Middle frontal gyrus (tissue), 1 donor: ENCODE measurements at regions not wholly inside any gene's neighbourhood (a gene's known extent, or its start where the extent isn't known, plus 50 kb on each side); places are given as distances from the start of the nearest gene placed in this dataset.

Experiments used
- DNase-seq: peaks from one replicate; pipeline ENCODE4 v3.0.0-alpha.2; 2015; ENCODE audit warnings: low spot score; ENCODE audit errors: extremely low spot score

GRCh38 chr10:52440612-52441285 lies 126.7 kb downstream of the DKK1 start:
- DNase-seq, result no peak

GRCh38 chr10:52442576-52442975 lies 128.5 kb downstream of the DKK1 start:
- no peak for DNase-seq

DNA sequence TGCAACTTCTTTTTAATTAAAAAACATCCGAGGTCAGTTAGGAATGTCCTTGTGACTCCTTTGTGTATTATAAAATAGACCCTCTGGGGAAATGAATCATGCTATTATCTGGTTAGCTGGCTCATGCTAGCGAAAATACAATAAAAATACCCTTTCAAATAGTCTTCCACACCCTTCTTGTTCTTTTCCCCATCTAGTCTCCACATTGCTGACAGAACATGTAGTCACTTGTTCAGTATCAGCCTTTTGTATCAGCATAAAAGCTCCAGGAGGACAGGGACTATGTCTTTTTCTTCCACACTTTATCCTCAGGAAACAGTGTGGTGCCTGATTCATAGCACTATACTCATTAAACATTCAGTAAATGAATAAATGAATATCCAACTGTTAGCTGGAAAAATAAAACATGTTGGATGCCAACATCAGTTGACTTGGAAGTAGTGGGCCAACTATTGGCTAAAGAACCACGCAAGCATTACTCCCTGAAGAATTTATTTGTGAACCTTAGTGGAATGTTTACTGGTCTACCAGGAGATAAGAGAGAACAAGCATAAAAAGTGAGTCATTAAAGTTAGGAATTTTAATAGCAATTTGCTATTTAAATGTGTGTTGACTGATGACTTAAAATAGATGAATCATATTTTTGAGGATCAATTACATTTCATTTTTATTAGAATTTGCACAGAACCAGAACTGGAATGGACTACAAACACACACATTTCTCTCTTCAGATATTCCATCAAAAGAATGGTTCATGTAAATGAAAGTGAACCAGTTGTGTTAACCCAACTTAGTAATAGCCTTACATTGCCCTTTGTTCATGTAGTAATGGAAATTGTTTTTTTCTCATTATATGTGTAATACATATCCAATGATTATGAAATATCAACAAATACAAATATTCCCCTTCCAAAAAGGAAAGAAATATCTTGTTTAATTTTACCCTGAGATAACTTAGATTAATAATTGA lies 129.6 kb downstream of the DKK1 start:
- DNase-seq, result no peak

DNA sequence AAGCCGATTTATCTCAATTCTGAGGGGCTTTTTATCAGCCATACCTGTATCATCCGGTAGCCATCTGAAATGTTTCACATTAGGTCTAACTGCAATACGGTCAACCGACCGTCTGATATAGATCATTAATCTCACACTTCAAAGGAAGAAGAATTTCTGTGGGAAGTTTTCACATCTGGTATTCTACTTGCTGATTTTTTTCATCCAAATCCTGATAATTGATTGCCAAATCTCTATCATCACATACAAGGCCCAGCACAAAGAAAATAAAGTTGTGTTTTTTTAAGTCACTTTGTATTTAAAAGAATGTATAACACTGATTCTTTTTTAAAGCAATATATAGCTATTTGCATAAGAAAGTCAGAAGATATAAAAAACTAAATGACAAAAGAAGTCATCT lies 132.3 kb downstream of the DKK1 start:
- DNase-seq, result no peak

DNA sequence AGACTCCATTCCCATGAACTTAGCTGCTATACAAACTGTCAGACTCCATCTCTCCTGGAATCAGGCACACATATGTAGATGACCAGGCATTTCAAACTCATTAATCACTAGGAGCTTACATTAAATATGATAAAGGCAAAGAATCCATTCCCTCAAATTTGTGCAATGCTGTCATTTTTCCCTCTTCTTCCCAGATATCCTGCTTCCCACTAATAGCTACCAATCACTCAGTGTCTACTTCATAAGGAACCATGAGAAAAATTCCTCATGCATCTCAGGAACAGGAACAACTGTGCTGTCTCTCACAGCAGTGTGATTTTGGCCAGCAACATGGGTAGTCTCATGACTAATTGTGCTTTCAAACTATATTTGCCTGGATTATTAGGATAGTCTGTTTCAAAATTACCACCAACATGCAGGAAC lies 133.9 kb downstream of the DKK1 start:
- no peak for DNase-seq

GRCh38 chr10:52450762-52451291 lies 136.7 kb downstream of the DKK1 start:
- DNase-seq, result no peak

GRCh38 chr10:52451817-52452216 lies 137.7 kb downstream of the DKK1 start:
- DNase-seq, result no peak

DNA sequence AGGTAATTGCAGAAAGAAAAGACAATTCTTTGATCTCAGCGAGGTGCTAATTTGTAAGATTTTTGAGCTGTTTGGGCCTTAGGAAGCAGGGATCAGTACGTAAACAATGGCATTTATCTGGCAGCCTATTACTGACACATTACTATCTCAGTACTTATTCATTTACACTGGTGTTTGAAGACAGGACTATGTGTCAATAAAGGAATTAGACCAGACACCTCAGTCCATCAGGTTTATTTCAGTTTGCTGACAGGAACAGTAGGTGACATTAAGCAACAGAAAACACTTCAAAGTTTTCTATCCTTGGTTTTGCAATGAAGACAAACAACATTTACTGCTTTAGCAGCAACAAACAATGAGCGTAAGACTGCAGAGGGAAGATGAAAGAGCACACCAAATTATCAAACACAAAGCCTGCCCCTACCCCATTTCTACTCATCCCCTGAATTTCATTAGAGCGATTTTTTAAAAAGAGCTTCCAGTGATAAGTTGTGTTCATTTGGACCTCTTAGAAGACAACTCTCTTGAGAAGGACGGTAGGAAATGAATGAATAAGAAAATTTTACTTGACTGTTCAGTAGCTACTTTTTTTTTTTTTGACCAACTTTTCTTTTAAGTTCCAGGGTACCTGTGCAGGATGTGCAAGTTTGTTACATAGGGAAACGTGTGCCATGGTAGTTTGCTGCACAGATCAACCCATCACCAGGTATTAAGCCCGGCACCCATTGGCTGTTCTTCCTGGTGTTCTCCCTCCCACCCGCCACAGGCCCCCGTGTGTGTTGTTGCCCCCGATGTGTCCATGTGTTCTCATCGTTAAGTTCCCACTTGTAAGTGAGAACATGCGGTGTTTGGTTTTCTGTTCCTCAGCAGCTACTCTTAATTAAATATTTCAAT lies 138.8 kb downstream of the DKK1 start:
- no peak for DNase-seq

- DNase-seq, result no peak
Observed at GRCh38 chr10:52453501-52453900, 139.4 kb downstream of the DKK1 start.

- DNase-seq, result no peak
Observed at GRCh38 chr10:52454491-52454890, 140.4 kb downstream of the DKK1 start.

GRCh38 chr10:52455098-52455497 lies 141.0 kb downstream of the DKK1 start:
- DNase-seq, result no peak

DNA sequence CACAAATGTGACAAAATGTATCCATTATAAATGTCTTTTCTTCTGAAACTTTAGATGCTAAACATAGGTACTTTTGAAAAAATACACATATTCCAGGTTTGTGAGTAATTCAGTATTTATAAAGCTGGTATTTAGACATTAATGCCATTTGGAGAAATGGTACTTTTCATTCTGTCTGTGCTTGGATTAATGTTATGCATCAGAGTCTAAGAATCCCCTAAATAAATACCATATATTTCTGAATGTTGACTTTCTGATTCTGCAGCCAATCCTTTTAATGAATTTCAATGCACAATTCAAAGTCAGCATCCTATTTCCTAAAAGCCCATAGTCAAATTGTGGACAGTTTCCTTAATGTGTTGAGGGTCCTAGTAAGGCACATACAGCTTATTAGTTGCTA lies 145.0 kb downstream of the DKK1 start:
- DNase-seq, result no peak

DNA sequence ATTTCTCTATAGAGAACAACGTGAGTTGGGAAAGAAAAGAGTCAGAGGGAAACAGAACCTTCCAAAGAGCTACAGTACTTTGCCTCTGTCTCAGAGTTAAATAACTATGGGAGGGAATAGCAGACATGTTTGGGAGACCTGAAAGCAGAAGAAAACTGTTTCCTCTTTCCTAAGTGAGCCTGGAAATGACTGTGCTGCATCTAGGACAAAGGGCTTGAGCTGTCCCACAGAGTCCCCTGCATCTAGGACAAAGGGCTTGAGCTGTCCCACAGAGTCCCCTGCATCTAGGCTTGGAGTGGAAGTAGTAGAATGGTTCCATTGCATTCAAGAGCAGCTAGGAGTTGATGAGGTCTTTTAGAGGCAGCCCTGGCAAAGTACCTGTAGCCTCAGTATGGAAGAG lies 149.7 kb downstream of the DKK1 start:
- no peak for DNase-seq

GRCh38 chr10:52464368-52465124 lies 150.5 kb downstream of the DKK1 start:
- DNase-seq, result no peak

GRCh38 chr10:52465202-52465601 lies 151.1 kb downstream of the DKK1 start:
- no peak for DNase-seq

DNA sequence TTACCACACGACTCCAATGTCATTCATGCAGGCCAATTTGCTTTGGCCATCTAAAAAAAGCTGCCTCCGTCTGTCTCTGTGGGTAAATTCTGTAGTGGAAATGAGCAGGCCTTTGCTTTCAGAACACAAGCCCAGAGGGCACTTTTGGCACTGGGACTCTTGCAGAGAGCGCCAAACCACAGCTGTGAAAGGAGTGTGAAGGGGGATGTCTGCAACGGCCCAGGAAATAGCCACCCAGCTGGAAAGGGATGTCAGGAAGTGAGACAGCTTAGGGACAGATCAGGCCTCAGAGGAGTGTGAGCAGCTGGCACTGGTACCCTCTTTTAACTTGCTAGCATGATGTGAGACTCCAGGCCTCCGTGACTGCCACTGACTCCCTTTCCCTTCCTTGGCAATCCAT lies 152.4 kb downstream of the DKK1 start:
- DNase-seq, result no peak

DNA sequence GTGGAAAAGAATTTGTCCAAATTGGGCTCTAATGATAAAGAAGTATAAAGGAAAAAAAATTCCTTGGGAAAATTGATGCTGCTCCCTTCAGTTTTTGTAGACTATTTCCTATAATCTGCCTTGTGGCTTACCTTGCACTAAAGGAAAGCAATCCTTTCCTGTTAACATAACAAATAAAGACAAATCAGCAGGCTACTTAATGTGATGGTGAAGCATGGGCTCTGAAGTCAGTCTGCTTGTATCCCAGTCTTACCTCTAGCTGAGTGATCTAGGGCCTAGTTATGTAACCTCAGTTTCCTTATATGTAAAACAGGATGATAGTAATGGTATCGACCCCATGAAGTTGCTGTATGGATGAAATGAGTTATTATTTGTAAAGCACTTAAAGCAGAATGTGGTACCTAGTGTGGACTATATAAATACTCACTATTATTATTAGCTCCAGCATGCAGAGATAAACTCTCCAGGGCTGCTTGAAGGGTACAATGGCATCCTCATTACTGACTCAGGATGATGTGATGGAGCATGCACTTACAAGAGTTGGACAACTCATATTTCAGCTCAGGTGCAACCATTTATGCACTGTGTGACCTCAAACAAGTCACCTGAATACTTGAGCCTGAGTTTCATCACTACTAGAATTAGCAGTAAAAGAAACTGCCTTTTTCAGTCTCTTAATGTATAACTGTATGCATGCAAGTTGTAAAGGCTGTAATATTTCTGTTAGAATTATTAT lies 156.1 kb downstream of the DKK1 start:
- DNase-seq, result no peak

- DNase-seq, result no peak
Observed at GRCh38 chr10:52472406-52473146, 158.5 kb downstream of the DKK1 start.

DNA sequence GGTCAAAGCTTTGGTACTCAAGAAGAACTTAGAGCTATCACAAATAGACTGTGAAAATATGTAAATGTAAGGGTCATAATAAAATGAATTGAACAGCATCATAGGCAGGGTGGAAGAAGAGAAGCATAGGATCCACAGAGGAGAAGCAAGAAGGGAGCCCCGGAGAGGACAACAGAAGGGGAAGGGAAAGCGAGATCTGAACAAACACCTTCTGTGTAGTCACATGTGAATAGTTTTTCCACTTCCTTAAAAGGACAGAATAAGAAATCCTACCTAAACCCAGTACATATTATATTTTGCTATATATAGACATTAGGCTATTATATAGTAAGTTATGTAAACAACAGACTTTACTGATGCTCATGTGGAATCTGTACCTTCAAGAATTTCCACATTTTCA lies 160.2 kb downstream of the DKK1 start:
- no peak for DNase-seq
